Endothelial cell of hepatic sinusoid (primary cell): ENCODE measurements at regions not wholly inside any gene's neighbourhood (a gene's known extent, or its start where the extent isn't known, plus 50 kb on each side); places are given as distances from the start of the nearest gene placed in this dataset.

Source experiments
- in situ Hi-C: cut with HindIII; loops from 2 replicates; pipeline ENCODE4 v1.10.0; 2017; ENCODE audit warnings: low sequenced_read_pairs

- in situ Hi-C loops = no loop called here
Measured at GRCh38 chr1:221839782-221840395, 98.0 kb upstream of the DUSP10 start.

GRCh38 chr1:221839321-221839720 lies 97.4 kb upstream of the DUSP10 start:
- in situ Hi-C loops = no loop called here

- in situ Hi-C loops = no loop called here
Measured at GRCh38 chr1:221837896-221838295, 96.0 kb upstream of the DUSP10 start.

GRCh38 chr1:221834698-221835513 lies 93.0 kb upstream of the DUSP10 start:
- in situ Hi-C loops = no loop called here

GRCh38 chr1:221832617-221833016 lies 90.7 kb upstream of the DUSP10 start:
- in situ Hi-C loops = no loop called here

- in situ Hi-C loops = no loop called here
Measured at GRCh38 chr1:221832151-221832550, 90.3 kb upstream of the DUSP10 start.

- in situ Hi-C loops = no loop called here
Measured at GRCh38 chr1:221829327-221830015, 87.6 kb upstream of the DUSP10 start.

- in situ Hi-C loops = no loop called here
Measured at GRCh38 chr1:221827307-221827642, 85.4 kb upstream of the DUSP10 start.

- in situ Hi-C loops = no loop called here
Measured at GRCh38 chr1:221824909-221825308, 83.0 kb upstream of the DUSP10 start.

GRCh38 chr1:221824025-221824424 lies 82.1 kb upstream of the DUSP10 start:
- in situ Hi-C loops = no loop called here

- in situ Hi-C loops = no loop called here
Measured at GRCh38 chr1:221823561-221823960, 81.7 kb upstream of the DUSP10 start.

- in situ Hi-C loops = no loop called here
Measured at GRCh38 chr1:221823149-221823548, 81.3 kb upstream of the DUSP10 start.

GRCh38 chr1:221822591-221822990 lies 80.7 kb upstream of the DUSP10 start:
- in situ Hi-C loops = no loop called here

GRCh38 chr1:221816899-221817298 lies 75.0 kb upstream of the DUSP10 start:
- in situ Hi-C loops = no loop called here

- in situ Hi-C loops = no loop called here
Measured at GRCh38 chr1:221815660-221816059, 73.8 kb upstream of the DUSP10 start.

GRCh38 chr1:221813887-221814286 lies 72.0 kb upstream of the DUSP10 start:
- in situ Hi-C loops = no loop called here

GRCh38 chr1:221812905-221813597 lies 71.2 kb upstream of the DUSP10 start:
- in situ Hi-C loops = no loop called here

- in situ Hi-C loops = no loop called here
Measured at GRCh38 chr1:221812088-221812752, 70.3 kb upstream of the DUSP10 start.

- in situ Hi-C loops = no loop called here
Measured at GRCh38 chr1:221810406-221810805, 68.5 kb upstream of the DUSP10 start.

GRCh38 chr1:221809091-221810029 lies 67.5 kb upstream of the DUSP10 start:
- in situ Hi-C loops = no loop called here
